ENCODE measurements at regions not wholly inside any gene's neighbourhood (a gene's known extent, or its start where the extent isn't known, plus 50 kb on each side); places are given as distances from the start of the nearest gene placed in this dataset.
"Not testable (repeated sequence)": the region's sequence is repeated elsewhere in the genome, so short reads cannot be mapped to it uniquely, and the experiment has no call there.

DNA sequence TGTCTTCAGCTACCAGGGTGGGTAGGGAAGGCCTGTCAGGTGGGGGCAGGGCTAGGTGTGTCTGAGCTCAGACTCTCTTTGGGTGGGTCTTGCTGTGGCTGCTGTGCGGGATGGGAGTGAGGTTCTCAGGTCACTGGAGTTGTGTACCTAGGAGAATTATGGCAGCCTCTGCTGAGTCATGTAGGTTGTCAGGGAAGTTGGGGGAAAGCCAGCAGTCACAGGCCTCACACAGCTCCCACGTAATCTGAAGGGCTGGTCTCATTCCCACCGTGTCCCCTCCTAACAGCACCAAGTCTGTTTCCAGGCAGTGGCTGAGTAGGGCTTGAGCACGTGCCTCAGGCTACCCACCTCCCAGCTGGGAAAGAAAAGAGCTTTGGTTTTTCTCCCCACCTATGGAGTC, 67.0 kb downstream of the CHCHD4 start:
- DNase-seq, result no peak

DNA sequence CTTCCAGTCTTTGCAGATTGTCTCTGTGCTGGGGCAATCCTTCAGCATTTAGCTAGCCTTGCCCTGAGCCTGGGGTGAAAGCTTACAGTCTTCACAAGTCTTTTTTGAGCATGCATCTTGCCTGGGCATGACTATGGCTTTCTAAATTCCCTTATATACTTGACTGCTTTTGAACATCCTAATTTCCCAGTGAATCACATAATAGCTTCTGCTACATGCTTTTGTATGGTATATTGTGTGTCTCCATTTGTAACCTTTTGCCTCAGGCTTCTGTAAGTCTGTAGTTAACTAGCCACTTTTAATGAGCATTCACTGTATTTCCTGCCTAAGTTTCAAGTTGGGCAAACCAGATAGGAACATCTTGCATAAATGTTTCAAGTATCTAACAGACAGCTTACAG, 76.8 kb downstream of the CHCHD4 start:
- no peak for DNase-seq

DNA sequence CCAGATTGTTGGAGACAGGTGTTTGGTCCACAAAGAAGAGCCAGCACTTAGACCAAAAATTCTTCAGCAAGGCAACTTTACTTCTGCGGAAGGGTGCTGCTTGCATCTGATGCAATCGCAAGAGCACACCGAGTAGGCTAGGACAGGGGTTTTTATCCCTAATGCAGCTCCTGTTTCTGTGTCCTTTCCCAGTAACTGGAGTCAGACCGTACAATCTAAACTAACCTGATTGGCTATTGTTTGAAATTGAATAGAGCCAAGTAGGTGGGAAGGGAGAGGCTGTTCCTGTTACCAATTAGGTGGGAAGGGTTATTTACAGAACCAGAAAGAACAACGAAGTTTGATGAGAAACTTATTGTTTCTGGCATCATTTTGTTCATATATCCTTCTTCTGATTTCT, 77.6 kb downstream of the CHCHD4 start:
- no peak for DNase-seq

DNA sequence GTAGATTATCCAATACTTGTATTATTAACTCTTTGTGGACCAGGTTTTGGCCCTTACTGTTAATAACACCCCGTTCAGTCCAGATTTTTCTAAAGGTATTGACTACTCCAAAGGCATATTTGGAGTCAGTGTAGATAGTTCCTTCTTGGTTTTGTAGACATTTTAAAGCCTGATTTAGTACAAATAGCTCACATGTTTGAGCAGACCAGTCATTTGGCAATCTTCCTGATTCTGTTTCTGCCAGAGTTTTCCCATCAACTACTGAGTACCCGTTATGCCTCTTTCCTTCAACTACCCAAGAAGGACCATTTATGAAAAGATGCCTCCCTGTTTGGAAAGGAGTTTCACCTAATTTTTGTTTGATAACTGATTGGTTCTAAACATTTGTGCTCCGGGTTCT, 82.0 kb downstream of the CHCHD4 start:
- no peak for DNase-seq

DNA sequence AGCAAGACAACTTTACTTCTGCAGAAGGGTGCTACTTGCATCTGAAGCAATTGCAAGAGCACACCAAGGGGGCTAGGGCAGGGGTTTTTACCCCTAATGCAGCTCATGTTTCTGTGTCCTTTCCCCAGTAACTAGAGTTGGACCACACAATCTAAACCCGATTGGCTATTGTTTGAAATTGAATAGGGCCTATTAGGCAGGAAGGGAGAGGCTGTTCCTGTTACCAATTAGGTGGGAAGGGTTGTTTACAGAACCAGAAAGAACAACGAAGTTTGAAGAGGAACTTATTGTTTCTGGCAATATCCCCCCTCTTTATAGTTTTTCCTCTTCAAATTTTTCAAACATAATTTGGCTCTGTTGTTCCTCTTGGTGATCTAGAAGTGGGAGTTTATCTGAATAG, 85.5 kb downstream of the CHCHD4 start:
- no peak for DNase-seq

DNA sequence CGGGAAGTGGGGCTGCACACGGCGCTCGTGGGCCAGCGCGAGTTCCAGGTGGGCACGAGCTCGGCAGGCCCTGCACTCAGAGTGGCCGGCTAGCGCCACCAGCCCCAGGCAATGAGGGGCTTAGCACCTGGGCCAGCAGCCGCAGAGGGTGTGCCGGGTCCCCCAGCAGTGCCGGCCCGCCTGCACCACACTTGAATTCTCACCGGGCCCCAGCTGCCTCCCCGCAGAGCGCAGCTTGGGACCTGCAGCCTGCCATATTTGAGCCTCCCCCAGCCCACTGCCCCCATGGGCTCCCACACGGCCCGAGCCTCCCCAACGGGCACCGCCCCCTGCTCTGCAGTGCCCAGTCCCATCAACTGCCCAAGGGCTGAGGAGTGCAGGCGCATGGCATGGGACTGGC, 87.5 kb downstream of the CHCHD4 start:
- DNase-seq, result no peak

DNA sequence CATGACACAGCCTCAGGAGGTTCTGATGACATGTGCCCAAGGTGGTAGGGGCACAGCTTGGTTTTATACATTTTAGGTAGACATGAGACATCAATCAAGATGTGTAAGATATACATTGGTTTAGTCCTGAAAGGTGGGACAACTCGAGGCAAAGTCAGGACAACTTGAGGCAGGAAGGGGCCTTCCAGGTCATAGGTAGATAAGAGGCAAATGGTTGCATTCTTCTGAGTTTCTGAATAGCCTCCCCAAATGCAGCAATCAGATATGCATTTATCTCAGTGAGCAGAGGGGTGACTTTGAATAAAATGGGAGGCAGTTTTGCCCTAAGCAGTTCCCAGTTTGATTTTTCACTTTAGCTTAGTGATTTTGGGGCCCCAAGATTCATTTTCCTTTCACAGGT, 91.6 kb downstream of the CHCHD4 start:
- DNase-seq, result no peak

DNA sequence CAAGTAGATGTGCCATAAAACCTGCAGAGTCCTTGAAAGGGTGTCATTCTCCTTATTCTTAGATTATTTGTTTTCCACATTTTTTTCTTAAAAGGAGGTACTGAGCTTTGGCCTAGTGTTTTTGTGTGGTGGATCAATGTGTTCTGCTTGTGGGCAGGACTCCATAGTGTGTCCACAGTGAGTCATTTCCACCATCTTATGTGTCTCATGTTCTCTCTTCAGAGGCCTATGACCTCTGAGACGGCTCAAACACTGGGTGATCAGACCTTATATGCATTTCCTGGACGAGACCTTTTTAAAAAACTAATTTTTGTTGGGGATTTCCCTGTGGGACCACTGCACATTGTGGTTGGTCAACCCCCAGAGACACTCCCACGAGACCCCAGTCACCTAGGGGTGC, 93.4 kb downstream of the CHCHD4 start:
- no peak for DNase-seq

DNA sequence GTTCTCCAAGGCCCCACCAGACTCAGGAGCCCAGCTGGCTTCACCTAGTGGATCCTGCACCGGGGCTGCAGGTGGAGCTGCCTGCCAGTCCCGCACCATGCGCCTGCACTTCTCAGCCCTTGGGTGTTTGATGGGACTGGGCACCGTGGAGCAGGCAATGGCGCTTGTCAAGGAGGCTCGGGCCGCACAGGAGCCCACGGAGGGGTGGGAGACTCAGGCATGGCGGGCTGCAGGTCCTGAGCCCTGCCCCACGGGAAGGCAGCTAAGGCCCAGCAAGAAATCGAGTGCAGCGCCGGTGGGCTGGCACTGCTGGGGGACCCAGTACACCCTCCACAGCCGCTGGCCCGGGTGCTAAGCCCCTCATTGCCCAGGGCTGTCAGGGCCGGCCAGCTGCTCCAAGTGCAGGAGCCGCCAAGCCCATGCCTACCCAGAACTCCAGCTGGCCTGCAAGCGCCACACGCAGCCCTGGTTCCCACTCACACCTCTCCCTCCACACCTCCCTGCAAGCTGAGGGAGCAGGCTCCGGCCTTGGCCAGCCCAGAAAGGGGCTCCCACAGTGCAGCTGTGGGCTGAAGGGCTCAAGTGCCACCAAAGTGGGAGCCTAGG, 95.2 kb downstream of the CHCHD4 start:
- not testable (repeated sequence) for DNase-seq

DNA sequence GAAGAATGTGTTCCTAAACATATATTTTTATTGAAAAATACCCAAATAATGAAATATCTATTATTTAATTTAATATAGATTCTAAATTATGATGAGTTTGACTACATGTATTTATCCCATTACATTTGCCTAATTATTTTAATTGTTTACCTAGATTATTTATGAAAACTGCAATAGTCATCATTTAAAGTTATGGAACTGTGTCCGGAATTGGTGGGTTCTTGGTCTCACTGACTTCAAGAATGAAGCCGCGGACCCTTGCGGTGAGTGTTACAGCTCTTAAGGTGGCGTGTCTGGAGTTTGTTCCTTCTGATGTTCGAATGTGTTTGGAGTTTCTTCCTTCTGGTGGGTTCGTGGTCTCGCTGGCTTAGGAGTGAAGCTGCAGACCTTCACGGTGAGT, 96.5 kb downstream of the CHCHD4 start:
- DNase-seq, result not testable (repeated sequence)

DNA sequence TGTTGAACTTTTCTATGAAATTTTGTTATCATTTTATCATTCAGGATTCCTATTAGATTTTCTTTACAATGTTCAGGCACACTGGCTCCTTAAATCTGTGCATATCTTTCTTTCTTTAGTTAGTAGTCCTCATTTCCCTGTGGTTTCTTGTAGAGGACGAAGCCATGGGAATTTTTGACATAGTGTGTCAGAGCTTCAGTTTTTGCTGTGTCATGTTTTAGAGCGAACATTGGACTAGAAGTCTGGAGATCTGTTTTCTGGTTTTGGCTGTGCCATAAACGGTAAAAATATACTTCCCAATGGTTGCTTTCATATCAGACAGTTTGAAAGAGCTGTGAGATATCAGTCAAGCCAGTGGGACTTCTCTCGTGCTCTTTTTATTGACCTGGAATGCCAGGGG, 105.2 kb downstream of the CHCHD4 start:
- no peak for DNase-seq

DNA sequence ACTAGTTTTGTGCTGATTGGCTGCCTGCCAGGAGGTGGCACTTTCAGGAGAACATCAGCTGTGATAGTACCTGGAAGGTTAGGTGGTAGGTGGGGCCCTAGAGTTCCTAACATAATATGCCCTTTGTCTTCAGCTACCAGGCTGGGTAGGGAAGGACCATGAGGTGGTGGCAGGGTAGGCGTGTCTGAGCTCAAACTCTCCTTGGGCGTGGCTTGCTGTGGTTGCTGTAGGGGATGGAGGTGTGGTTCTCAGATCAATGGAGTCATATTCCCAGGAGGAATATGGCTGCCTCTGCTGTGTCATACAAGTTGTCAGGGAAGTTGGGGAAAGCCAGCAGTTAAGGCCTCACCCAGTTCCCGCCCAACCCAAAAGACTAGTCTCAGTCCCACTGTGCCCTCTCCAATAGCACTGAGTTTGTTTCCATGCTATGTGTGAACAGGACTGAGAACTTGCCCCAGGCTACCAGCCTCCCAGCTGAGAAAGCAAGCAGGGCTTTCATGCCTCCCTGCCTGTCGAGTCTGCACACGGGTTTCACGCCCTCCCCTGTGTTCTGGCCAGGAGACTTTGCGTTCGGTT, 107.7 kb downstream of the CHCHD4 start:
- no peak for DNase-seq

DNA sequence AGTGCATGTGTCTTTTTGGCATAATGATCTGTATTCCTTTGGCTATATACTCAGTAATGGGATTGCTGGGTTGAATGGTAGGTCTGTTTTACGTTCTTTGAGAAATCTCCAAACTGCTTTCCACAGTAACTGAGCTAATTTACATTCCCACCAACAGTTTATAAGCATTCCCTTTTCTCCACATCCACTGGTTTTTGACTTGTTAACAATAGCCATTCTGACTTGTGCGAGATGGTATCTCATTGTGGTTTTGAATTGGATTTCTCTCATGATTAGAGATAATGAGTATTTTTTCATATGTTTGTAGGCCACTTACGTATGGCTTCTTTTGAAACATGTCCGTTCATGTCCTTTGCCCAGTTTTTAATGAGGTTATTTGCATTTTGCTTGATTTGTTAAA, 117.7 kb downstream of the CHCHD4 start:
- no peak for DNase-seq

DNA sequence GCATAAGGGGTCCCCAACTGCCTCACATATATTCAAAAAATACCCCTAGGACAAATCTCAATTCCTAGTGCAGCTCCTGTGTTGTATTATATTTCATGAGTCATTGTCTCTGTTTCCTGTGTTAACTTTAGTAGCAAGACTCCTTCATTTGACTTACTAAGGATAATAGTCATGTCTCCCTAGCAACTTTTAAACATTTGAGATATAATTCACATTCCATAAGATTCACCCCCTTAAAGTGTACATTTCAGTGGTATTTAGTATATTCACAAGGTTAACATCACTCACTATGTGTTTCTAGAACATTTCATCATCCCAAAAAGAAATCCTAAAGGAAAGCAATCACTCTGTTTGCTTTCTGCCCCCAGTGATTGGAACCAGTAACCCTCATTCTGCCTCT, 121.3 kb upstream of the WNT7A start:
- no peak for DNase-seq

DNA sequence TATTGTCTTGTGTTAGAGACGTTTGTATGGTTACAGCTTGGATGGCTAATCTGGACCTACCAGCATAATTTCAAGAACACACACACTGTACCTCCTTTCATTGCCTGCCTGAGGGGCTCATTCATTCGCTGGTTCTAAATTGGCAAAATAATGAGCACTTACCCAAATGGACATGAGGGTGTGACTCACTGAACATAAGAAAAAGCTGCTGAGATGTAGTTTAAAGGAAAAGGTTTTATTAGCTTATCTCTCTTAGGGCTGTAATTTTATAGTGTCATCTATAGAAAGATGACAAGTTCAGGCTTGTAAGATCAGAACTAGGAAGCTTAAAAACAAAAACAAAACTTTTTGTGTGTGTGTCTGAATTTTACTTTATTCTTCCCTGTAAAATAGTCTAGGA, 120.7 kb upstream of the WNT7A start:
- DNase-seq, result no peak

DNA sequence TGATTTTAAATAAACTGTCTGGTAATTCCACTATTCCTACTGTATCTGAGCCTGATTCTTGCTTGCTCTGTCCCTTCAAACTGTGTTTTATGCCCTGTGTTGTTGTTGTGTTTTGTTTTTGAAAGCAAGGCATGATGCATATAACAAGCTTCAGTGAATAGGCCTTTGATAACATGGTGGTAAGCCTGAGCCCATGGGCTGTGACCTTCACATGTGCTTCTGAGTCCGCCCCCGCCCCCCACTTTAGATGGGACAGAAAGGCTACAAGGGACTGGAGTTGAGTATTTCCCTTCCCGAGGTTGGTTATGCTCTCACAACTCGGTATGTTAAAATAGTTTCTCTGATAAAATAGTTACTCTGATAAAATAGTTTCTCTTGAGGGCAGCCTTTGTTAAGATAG, 119.0 kb upstream of the WNT7A start:
- no peak for DNase-seq

DNA sequence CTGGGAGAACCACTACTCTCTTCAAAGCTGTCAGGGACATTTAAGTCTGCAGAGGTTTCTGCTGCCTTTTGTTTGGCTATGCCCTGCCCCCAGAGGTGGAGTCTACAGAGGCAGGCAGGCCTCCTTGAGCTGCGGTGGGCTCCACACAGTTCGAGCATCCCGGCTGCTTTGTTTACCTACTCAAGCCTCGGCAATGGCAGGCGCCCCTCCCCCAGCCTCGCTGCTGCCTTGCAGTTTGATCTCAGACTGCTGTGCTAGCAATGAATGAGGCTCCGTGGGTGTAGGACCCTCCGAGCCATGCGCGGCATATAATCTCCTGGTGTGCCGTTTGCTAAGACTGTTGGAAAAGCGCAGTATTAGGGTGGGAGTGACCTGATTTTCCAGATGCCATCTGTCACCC, 115.3 kb upstream of the WNT7A start:
- DNase-seq, result not testable (repeated sequence)

DNA sequence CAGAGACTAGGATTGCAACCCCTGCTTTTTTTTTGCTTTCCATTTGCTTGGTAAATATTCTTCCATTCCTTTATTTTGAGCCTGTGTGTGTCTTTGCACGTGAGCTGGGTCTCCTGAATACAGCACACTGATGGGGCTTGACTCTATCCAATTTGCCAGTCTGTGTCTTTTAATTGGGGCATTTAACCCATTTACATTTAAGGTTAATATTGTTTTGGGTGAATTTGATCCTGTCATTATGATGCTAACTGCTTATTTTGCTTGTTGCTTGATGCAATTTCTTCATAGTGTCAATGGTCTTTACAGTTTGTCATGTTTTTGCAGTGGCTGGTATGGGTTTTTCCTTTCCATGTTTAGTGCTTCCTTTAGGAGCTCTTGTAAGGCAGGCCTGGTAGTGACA, 109.1 kb upstream of the WNT7A start:
- not testable (repeated sequence) for DNase-seq

DNA sequence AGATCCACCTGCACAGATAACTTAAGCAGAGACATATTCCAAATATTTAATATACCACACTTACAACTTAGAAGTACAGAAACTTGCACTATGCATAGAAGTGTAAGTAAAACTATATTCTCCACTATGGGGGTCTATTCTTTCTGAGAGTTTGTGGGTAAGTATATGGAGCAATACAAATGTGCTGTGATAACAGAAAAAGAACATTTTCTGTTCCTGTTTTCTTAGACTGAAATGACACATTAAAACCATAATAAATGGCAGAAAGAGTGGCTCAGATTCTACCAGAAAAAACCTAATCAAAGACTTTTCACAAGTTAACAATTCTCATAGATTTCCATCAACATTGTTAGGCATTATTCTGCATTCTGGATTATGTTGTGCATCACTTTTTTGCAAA, 96.6 kb upstream of the WNT7A start:
- no peak for DNase-seq

DNA sequence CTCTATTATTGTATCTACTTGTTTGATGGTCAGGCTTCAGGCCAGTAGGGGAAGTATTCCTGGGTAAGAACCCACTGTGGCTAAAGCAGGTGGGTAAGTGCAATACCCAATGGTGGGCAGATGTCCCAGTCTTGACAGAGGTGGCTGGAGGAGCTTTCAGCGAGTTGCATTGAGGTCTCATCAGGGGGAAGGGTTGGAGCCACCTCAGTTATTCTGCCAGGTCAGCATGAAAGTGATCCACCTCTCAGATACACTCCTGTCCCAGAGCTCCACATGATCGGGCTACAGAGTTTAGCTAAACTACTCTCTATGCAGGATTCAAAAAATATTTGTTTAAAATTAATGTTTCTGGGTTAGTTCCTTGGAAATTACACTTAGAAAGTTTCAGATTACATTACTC, 95.8 kb upstream of the WNT7A start:
- no peak for DNase-seq

DNA sequence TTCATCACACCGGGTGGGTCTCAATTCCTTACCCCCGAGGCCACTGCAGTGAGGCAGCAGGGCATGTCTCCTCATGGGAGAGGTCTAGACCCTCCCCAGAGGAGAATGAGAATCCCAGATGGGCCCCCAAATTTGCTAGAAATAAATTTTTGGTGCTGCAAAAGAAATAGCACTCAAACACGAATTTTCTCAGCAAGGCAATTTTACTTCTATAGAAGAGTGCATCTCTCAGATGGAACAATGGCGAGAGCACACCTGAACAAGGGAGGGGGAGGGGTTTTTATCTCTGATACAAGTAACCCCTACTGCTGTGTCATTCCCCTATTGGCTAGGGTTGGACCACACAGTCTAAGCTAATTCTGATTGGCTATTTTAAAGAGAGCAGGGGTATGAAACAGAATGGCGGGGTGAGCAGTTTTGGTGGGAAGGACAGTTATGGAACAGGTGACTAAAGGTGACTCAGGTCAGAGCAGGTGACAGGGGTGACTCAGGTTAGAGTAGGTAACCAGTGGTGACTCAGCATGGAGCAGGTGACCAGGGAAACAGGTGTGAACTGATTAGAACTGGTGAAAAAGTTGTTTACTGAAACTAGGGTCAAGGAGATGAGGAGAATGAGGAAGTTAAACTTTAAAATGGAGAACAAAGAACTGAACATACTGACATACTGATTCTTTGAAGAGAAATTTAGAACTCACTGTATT, 93.0 kb upstream of the WNT7A start:
- no peak for DNase-seq

DNA sequence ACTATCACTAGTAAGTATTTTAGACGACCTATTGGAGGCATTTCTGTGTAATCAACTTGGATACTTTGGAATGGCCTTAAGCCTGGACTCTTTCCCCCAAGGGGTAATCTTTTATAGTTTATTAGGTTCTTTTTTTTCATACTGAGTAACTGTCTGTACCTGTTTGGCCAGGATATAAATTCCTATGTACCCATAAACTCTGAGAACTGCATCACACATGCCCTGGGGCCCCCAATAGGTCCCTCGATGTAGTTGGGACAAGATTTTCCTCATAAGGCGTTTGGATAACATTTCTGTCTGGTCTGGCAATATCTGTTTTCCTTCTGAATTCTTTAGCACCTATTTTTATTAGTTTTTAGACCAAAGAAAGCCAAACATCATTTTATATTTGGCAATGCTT, 86.4 kb upstream of the WNT7A start:
- DNase-seq, result no peak

DNA sequence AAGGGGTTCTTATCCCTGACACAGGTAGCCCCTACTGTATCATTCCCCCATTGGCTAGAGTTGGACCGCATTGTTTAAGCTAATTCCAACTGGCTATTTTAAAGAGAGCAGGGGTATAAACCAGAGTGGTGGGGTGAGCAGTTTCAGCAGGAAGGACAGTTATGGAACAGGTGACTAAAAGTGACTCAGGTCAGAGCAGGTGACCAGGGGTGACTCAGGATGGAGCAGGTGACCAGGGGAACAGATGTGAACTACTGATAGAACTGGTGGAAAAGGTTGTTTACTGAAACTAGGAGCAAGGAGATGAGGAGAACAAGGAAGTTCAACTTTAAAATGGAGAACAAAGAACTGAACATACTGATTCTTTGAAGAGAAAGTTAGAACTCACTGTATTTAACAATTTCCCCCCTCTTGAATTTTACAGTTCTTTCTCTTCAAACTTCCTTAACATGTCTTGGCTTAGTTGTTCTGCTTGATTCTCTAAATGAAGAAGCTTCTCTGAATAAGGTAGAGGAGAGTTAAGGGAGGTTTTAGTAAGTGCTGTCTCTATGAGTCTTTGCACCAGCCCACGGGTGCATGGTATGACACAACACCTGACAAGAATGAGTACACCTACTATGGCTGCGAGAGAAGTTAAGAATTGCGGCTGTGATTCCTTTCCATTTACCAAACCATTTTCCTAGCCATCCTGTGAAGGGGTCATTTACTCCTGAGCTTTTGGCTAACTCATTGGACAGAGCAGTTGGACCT, 83.4 kb upstream of the WNT7A start:
- DNase-seq, result no peak
